Fibroblast of pulmonary artery (primary cell): ENCODE measurements at regions not wholly inside any gene's neighbourhood (a gene's known extent, or its start where the extent isn't known, plus 50 kb on each side); places are given as distances from the start of the nearest gene placed in this dataset.
"Not testable (repeated sequence)": the region's sequence is repeated elsewhere in the genome, so short reads cannot be mapped to it uniquely, and the experiment has no call there.

Source experiments
- DNase-seq: peaks from one replicate; pipeline ENCODE4 v3.0.0-alpha.2; 2010; ENCODE audit warnings: low read depth
- H3K4me3 ChIP-seq: replicated peaks from 2 replicates; pipeline ENCODE4 v1.5.1; 2011; ENCODE audit warnings: low read depth, mild to moderate bottlenecking, control low read depth, low read length, moderate library complexity
- CTCF ChIP-seq: IDR thresholded peaks from 2 replicates; pipeline ENCODE4 v1.5.1; 2011; ENCODE audit warnings: mild to moderate bottlenecking, control low read depth, low read length, inconsistent platforms; ENCODE audit errors: missing control alignments

GRCh38 chr2:111267038-111267437 lies 146.3 kb downstream of the BCL2L11 start:
- TF ChIP-seq CTCF = peak; percentile 13
- peak; percentile 81 for DNase-seq
- H3K4me3 ChIP-seq = not testable (repeated sequence)

DNA sequence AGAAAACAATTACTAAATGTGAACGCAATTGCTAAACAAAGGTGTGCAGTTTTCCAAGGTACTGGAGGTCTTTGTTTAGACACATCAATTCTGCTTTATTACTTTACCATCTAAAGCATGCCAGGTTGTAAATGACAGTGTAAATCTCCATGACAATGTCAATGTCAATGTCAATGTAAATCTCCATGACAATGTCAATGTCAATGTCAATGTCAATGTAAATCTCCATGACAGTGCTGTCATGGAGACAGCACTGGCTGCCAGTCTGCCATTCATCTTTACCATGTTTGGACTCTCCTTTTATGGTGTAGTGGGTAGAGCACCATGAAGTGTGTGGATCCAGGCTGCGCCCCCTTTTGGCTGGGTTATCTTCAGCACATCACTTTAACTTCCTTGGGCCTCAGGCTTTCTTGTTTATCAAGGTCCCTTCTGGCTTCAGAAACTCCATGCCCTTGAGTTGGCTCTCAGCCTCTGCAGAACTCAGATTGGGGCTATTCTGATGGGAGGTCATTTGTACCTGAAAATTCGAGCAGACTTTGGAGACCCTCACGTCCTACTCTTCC lies 149.1 kb downstream of the BCL2L11 start:
- DNase-seq = not testable (repeated sequence)

GRCh38 chr2:111270569-111270968 lies 149.9 kb downstream of the BCL2L11 start:
- not testable (repeated sequence) for DNase-seq, H3K4me3 ChIP-seq

More for the DNA sequence above, 149.1 kb downstream of the BCL2L11 start:
- H3K4me3 ChIP-seq = not testable (repeated sequence)

- DNase-seq = not testable (repeated sequence)
Measured at GRCh38 chr2:111271647-111272304, 151.1 kb downstream of the BCL2L11 start.

GRCh38 chr2:111273007-111273406 lies 152.3 kb downstream of the BCL2L11 start:
- not testable (repeated sequence) for H3K4me3 ChIP-seq, DNase-seq

More at GRCh38 chr2:111271647-111272304, 151.1 kb downstream of the BCL2L11 start:
- H3K4me3 ChIP-seq = not testable (repeated sequence)

DNA sequence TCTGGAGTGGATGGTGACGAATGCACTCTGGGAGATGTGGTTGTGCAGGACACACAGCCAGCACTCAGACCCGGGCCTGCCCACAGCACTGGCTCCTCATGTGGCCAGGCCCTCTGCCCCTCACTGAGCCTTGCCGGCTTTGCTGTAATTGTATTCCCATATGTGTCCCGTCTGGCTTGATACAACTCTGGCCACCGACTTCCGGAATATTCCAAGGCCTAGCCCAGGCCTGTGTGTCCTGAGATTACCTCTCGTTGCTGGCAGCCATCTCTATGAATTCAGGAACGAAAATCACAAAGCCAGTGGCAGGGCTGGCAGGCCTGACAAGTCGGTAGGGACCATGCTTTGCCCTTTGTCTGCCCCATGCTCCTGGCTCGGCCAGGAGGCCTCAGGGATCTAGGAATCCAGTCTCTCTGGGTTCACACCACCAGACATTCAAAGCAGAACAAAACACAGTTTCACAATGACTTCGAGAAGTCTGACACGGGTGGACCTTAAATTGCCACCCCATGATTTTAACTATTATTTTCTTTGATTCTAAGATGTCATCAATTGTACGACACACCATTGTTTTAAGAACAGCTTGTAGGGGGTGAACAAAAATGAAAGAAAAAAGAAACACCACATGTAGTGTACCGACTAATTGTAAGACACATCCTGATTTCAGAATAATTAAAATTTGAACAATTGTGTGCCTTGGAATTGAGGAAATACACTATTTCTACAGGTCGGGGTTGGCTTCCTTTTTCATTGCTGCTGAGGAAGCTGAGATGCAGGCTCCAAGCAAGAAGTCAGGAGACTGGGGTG lies 154.5 kb downstream of the BCL2L11 start:
- not testable (repeated sequence) for H3K4me3 ChIP-seq, DNase-seq

GRCh38 chr2:111275854-111276171 lies 155.1 kb downstream of the BCL2L11 start:
- not testable (repeated sequence) for DNase-seq, H3K4me3 ChIP-seq

DNA sequence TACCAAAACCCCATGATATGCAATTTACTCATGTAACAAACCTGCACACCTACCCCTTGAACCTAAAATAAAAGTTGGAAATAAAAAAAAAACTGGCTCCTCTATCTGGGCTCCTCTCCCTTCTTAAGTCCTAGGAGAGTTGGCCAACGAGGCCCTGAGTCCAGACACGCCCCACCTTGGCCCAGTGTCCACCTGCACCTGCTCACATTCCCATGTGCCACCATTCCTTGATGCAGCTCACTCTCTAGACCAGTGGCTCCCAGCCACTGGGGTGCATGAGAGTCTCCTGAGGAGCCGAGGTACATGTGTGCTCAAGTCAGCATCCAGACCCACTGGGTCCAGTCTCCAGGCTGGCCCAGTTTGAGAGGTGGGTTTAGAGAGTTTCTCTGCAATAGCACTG lies 157.4 kb downstream of the BCL2L11 start:
- H3K4me3 ChIP-seq, DNase-seq: not testable (repeated sequence)

DNA sequence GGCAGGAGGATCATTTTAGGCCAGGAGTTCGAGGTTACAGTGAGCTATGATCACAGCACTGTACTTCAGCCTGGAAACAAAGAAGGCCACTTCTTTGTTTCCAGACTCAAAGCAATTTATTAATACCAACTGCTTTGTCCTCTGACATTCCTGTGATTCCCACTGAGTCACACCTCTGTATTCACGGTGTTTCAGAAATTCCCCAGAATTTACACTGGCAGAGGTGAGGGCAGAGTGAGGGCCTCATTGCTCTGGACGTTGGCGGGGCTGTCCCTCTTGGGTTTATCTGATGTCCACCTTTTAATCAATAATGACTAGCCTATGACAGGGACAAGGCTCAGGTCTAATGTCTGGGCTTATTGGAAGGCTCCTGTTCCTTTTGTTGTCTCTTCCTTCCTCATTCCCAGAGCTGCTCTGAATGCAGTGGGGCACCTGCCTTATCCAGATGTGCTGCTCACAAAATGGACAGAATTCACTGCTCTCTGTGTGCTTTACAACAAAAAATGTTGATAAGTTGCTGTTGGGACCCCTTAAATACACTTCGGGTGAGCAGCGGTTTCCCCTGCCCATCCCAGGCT lies 160.1 kb downstream of the BCL2L11 start:
- H3K4me3 ChIP-seq, DNase-seq: not testable (repeated sequence)

GRCh38 chr2:111282162-111282561 lies 161.4 kb downstream of the BCL2L11 start:
- not testable (repeated sequence) for H3K4me3 ChIP-seq, DNase-seq

DNA sequence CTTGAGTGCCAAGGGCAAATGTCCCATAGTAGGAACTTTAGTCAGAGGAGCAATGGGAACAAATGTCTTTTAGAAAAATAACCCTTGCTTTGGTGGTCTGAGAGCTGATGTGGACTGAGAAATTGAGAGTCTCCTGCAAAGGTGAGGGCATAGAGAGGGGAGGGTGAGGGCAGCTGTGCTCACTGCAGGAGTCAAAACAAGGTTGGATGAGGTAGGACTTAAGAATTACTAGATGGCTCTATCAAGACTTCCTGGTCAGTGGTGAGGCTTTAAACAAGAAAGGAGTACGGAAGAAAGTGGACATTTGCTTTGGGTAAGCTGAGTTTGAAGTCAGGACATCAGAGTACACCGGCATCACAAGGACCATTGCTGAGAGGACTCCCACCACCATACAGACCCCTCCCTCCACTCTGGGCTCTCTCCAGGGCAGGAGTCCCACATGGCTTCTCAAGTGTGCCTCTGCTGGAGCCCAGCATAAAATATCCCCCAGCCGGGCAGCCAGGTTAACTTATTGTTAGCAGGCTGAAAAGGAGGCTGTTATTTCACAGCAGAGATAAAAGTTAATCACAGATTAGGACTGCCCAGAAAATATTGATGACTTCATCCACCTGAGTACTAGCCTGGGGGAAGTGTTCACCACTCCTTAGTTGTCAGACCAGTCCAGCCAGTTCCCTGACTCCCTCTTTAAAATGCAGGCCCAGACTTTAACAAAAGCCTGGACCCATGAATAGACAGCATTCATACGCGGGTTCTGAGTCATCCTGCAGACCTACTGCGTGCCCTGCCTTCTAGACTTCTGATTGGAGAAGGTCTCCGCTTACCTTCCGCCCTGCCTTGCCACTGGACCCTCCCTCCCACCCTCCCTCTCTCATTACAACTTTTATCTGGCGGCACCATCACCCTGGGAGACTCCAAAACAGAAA lies 167.2 kb downstream of the BCL2L11 start:
- DNase-seq, H3K4me3 ChIP-seq: not testable (repeated sequence)

GRCh38 chr2:111290370-111290769 lies 169.7 kb downstream of the BCL2L11 start:
- H3K4me3 ChIP-seq, DNase-seq: not testable (repeated sequence)

- not testable (repeated sequence) for H3K4me3 ChIP-seq, DNase-seq
Measured at GRCh38 chr2:111291566-111291965, 170.9 kb downstream of the BCL2L11 start.

DNA sequence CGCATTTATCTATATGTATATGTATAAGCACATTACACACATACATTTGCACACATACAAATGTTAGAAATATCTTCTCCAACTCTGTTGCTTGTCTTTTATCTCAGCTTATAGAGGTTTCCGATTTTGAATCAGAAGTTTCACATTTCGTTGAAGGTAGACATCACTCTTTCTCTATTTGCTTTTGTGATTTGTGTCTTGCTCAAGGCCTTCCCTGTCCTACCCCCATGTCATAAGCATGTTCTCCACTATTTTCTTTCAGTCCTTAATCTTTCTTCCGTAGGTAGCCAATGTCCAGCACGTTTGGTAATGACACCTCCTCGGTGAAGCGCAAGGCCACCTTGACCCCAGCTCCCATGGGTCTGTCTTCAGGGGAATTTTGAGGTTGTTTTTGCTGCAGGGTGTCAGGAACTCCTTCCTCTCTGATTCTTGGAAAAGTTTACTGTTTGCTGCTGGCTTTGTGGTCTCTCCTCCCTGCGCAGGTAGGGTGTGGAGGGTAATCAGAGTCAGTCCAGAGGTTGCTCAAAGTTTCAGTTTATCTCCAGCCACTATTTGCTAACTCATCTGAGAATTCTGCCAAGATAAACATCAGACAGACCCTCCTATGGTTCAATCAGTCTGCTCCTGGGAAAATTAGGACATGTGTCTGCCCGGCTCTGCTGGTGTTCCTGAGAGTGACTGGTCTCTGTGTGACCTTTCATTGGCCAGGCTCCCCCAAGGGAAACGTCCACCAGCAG lies 171.7 kb downstream of the BCL2L11 start:
- not testable (repeated sequence) for H3K4me3 ChIP-seq, DNase-seq

DNA sequence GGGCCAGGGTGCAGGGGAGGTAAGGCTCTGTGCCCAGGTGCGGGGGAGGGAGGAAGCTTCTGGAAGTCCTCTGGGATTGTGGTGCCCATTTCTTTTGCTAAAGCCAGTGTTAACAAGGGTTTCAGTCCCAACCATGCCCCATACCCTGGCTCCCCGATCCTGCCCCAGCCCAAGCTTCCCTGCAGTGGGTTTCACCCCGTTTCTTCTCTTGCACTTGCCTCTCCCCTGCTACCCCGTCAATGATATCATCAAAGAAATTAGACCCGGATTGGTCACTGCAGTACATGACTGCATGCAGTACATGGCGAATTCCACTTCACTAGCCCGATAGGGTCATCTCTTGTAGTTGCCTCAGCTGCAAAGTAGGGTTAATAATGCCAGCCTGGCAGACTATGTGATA lies 174.0 kb downstream of the BCL2L11 start:
- H3K4me3 ChIP-seq, DNase-seq: not testable (repeated sequence)

DNA sequence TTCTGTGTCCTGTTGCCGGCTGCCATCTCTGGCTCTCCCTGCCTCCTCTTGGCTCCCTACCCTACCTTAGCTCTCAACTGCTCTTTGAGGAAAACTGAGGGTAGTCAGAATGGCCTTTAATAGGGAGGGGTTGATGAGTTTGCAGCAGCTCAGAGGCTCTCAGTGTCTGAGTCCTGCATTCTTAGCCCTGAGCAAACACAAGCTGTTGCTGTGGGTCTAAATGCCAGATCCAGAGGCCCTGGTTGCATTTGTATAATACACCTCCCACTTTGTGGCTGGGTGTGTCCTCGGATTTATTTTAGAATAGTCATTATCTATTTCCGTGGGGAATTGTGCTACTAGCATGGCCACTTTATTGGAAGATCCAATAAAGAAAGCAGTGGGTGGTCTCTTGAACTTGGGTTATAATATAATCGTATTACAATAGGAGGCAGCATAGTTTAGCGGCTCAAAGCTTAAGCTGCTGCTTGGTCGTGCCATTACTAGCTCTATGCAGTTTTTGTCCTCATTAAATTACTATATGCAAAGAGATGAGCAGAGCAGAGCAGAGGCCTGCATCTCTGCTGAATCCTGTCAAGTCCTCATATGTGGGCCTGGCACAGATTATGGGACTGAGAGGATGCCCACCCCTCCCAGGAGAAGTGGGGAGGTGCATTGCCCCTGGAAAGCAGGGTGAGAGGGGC lies 175.5 kb downstream of the BCL2L11 start:
- not testable (repeated sequence) for DNase-seq, H3K4me3 ChIP-seq
